ENCODE measurements at regions not wholly inside any gene's neighbourhood (a gene's known extent, or its start where the extent isn't known, plus 50 kb on each side); places are given as distances from the start of the nearest gene placed in this dataset.

DNA sequence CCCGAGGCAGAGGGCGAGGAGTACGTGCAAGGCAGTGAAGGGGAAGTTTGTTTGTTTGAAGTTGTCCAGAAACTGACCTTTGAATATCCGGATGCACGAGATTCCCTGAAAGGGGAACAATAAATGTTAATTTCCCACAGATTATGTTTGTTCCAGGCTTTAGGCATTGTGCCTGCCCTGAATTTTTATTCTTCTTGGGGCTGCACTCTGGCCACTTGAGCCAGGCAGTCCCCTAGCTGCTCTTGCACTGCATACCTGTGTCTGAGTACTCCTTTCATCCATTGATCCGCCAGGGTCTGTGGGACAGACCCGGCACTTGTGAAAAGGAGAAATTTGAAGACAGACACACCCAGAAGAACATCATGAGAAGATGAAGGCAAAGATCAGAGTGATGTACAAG is 343.5 kb upstream of the FOXK1 start:
- no TSS peak for BruUV-seq (replicated peaks)
- DNase-seq, result no peak
- TF ChIP-seq EZH2 (IDR thresholded peaks at IDR 0.05; ENCODE audit: low read length, unreplicated experiment), result no peak
- no peak for TF ChIP-seq EZH2phosphoT487 (IDR thresholded peaks at IDR 0.05; ENCODE audit: borderline replicate concordance, low read length)
- TF ChIP-seq, protein P1, sequence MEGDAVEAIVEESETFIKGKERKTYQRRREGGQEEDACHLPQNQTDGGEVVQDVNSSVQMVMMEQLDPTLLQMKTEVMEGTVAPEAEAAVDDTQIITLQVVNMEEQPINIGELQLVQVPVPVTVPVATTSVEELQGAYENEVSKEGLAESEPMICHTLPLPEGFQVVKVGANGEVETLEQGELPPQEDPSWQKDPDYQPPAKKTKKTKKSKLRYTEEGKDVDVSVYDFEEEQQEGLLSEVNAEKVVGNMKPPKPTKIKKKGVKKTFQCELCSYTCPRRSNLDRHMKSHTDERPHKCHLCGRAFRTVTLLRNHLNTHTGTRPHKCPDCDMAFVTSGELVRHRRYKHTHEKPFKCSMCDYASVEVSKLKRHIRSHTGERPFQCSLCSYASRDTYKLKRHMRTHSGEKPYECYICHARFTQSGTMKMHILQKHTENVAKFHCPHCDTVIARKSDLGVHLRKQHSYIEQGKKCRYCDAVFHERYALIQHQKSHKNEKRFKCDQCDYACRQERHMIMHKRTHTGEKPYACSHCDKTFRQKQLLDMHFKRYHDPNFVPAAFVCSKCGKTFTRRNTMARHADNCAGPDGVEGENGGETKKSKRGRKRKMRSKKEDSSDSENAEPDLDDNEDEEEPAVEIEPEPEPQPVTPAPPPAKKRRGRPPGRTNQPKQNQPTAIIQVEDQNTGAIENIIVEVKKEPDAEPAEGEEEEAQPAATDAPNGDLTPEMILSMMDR (conservative IDR thresholded peaks at IDR 0.05; ENCODE audit: low read depth, low read length), result no peak
- Histone ChIP-seq H3K4me2 (ENCODE audit: low read length) (no peak overlapping the region), H3K79me2 (ENCODE audit: low read length) (no peaks in the 10 kb centered on the region), H3K4me3 (ENCODE audit: low read length) (no peak overlapping the region), H4K20me1 (ENCODE audit: low read length) (no peaks in the 10 kb centered on the region), H3K4me1 (ENCODE audit: insufficient read depth, low read length) (no peaks in the 10 kb centered on the region), H3K27me3 (ENCODE audit: low read length) (no peaks in the 10 kb centered on the region), H3K9me3 (ENCODE audit: low read length) (no peaks in the 10 kb centered on the region), H3K36me3 (ENCODE audit: low read depth, low read length) (no peaks in the 10 kb centered on the region), H3K9ac (ENCODE audit: low read length) (no peak overlapping the region), H3F3A (ENCODE audit: low read length, unreplicated experiment) (no peaks in the 10 kb centered on the region), H2AFZ (ENCODE audit: low read length) (no peak overlapping the region), H3K27ac (ENCODE audit: low read length) (no peak overlapping the region), H3K9me2 (replicated peaks; ENCODE audit: low read length) (no peaks in the 10 kb centered on the region)
- POLR2A ChIA-PET (ENCODE audit: unreplicated experiment), result no interaction called here
- no peak for ATAC-seq
- intact Hi-C loops (cut with micrococcal nuclease), result no loop called here
- CTCF ChIA-PET, result no interaction called here

DNA sequence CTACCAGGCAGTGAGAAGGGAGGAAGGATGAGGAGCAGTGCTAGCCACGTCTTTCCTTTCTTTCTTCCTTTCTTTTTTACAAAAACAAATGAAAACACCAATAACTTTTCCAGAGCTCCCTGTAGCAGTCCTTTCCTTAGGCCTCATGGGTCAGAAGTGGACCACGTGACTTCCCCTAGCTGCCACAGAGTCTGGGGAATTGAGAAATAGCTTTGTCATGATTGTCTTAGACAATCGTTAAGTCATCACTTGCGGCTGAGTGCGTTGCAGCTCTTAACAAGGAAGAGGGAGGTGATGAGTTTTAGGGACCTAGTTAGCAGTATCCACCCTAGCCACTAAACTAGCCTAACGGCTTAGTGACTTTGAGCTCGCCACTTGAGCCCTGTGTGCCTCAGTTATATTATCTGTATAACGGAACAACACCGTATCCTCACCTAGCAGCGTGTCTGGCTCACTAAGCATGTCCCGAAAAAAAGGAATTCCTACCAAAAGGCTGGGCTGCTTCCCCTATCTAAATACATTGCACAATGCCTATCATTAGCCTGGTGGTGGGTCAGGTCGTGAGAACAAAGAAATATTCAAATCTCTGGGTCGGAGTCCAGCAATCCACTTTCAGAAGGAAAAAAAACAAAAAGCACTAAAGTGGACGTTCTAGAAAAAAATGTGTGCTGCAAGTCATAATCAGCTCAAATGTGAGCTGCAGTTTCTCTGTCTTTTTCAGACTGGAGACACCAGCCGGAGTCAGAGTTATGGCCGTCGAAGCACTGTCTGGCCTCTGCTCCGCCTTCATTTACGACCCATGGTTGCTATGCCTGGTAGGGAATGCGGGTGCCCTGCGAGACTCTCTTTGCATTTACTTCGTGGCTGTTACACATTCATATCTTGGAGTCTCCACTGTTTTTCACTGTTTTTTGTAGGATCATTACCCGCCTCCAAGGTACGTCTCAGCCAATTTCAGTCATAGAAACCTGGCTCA is 338.5 kb upstream of the FOXK1 start:
- CTCF ChIA-PET, result no interaction called here
- H3K4me3 ChIP-seq (ENCODE audit: low read length), result no peak overlapping the region
- no peak overlapping the region for H3K27ac ChIP-seq (ENCODE audit: low read length)
- POLR2A ChIA-PET (ENCODE audit: unreplicated experiment), result no interaction called here
- DNase-seq (no peak), ATAC-seq (no peak)
- no peak for TF ChIP-seq EZH2 (IDR thresholded peaks at IDR 0.05; ENCODE audit: low read length, unreplicated experiment)
- TF ChIP-seq, protein P1 (conservative IDR thresholded peaks at IDR 0.05; ENCODE audit: low read depth, low read length), result no peak
- no peak for TF ChIP-seq EZH2phosphoT487 (IDR thresholded peaks at IDR 0.05; ENCODE audit: borderline replicate concordance, low read length)
- H3K4me1 ChIP-seq (ENCODE audit: insufficient read depth, low read length), result no peaks in the 10 kb centered on the region
- intact Hi-C loops (cut with micrococcal nuclease), result no loop called here
- H4K20me1 ChIP-seq (ENCODE audit: low read length), result no peaks in the 10 kb centered on the region
- no peaks in the 10 kb centered on the region for H3K9me2 ChIP-seq (replicated peaks; ENCODE audit: low read length)
- H3K27me3 ChIP-seq (ENCODE audit: low read length), result no peaks in the 10 kb centered on the region
- no peaks in the 10 kb centered on the region for H3K79me2 ChIP-seq (ENCODE audit: low read length)
- BruUV-seq (replicated peaks), result no TSS peak
- no peak overlapping the region for H3K9ac ChIP-seq (ENCODE audit: low read length)
- no peaks in the 10 kb centered on the region for H3F3A ChIP-seq (ENCODE audit: low read length, unreplicated experiment)
- no peak overlapping the region for H2AFZ ChIP-seq (ENCODE audit: low read length)
- no peaks in the 10 kb centered on the region for H3K9me3 ChIP-seq (ENCODE audit: low read length)
- H3K4me2 ChIP-seq (ENCODE audit: low read length), result no peak overlapping the region
- no peaks in the 10 kb centered on the region for H3K36me3 ChIP-seq (ENCODE audit: low read depth, low read length)

DNA sequence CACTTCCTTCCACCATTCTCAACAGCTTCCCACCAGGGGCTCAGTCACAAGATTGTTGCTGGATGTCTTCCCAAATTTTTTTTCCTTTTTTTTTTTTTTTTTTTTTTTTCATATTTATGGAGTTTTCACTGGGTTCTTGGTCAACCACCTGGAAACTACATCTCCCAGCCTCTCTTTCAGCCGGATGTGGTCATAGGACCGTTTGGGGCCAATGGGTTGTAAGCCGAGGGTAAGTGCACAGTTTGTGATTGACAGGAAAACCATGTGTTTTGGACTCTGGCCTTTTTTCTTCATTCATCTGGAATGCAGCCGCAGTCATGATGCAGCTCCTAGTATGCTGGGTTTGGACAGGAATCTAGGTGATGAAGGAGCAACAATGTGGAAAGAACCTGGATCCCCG is 337.1 kb upstream of the FOXK1 start:
- no peaks in the 10 kb centered on the region for H3K4me1 ChIP-seq (ENCODE audit: insufficient read depth, low read length)
- BruUV-seq (replicated peaks), result no TSS peak
- intact Hi-C loops (cut with micrococcal nuclease), result no loop called here
- no peaks in the 10 kb centered on the region for H3K9me3 ChIP-seq (ENCODE audit: low read length)
- H3F3A ChIP-seq (ENCODE audit: low read length, unreplicated experiment), result no peaks in the 10 kb centered on the region
- H3K9me2 ChIP-seq (replicated peaks; ENCODE audit: low read length), result no peaks in the 10 kb centered on the region
- no peaks in the 10 kb centered on the region for H3K27me3 ChIP-seq (ENCODE audit: low read length)
- no peaks in the 10 kb centered on the region for H4K20me1 ChIP-seq (ENCODE audit: low read length)
- H3K79me2 ChIP-seq (ENCODE audit: low read length), result no peaks in the 10 kb centered on the region
- DNase-seq (no peak), ATAC-seq (no peak)
- TF ChIP-seq, protein P1 (conservative IDR thresholded peaks at IDR 0.05; ENCODE audit: low read depth, low read length), result no peak
- H3K4me2 ChIP-seq (ENCODE audit: low read length), result no peak overlapping the region
- no peak overlapping the region for H2AFZ ChIP-seq (ENCODE audit: low read length)
- ChIA-PET POLR2A (ENCODE audit: unreplicated experiment) (no interaction called here), CTCF (no interaction called here)
- H3K27ac ChIP-seq (ENCODE audit: low read length), result no peak overlapping the region
- H3K36me3 ChIP-seq (ENCODE audit: low read depth, low read length), result no peaks in the 10 kb centered on the region
- no peak overlapping the region for H3K9ac ChIP-seq (ENCODE audit: low read length)
- no peak overlapping the region for H3K4me3 ChIP-seq (ENCODE audit: low read length)
